GM18517 (cell line): ENCODE measurements at regions not wholly inside any gene's neighbourhood (a gene's known extent, or its start where the extent isn't known, plus 50 kb on each side); places are given as distances from the start of the nearest gene placed in this dataset.

Experiments
- ATAC-seq: cut with Tn5 transposase; IDR thresholded peaks from one replicate; pipeline ENCODE4 v1.9.1; 2021; ENCODE audit warnings: mild to moderate bottlenecking, moderate library complexity; ENCODE audit not compliant: unreplicated experiment

- ATAC-seq: no peak
Measured at GRCh38 chr1:69497441-69498221, 70.1 kb upstream of the LRRC7 start.

GRCh38 chr1:69498711-69499110 is 69.0 kb upstream of the LRRC7 start:
- ATAC-seq: no peak

GRCh38 chr1:69499203-69499803 is 68.4 kb upstream of the LRRC7 start:
- no peak for ATAC-seq

GRCh38 chr1:69502991-69503390 is 64.7 kb upstream of the LRRC7 start:
- ATAC-seq: no peak

GRCh38 chr1:69504730-69505252 is 62.9 kb upstream of the LRRC7 start:
- no peak for ATAC-seq

- no peak for ATAC-seq
Measured at GRCh38 chr1:69506311-69506710, 61.4 kb upstream of the LRRC7 start.

- no peak for ATAC-seq
Measured at GRCh38 chr1:69506721-69507120, 61.0 kb upstream of the LRRC7 start.

GRCh38 chr1:69510026-69510425 is 57.7 kb upstream of the LRRC7 start:
- ATAC-seq: no peak

- ATAC-seq: no peak
Measured at GRCh38 chr1:69511426-69512192, 56.1 kb upstream of the LRRC7 start.

GRCh38 chr1:69513601-69514000 is 54.1 kb upstream of the LRRC7 start:
- no peak for ATAC-seq
